ENCODE measurements at regions not wholly inside any gene's neighbourhood (a gene's known extent, or its start where the extent isn't known, plus 50 kb on each side); places are given as distances from the start of the nearest gene placed in this dataset.
"Not testable (repeated sequence)": the region's sequence is repeated elsewhere in the genome, so short reads cannot be mapped to it uniquely, and the experiment has no call there.

DNA sequence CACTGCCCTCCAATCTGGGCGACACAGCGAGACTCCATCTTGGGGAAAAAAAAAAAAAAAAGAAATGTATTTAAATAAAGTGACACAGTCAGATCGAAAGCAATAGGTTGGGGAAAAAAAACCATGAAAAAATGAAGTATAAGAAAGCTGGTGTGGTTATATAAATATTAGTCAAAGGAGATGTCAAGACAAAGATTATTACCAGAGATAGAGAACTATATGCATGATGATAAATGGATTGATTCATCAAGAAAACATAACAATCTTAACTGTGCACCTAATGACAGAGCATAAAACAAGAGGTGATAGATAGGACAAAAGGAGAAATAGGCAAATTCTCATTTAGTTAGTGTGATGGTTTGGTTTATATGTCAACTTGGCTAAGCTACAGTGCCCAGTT lies 146.9 kb upstream of the AHI1 start:
- no peak for DNase-seq (ENCODE audit: low read depth in 4 of 4, low spot score in 2 of 4)

DNA sequence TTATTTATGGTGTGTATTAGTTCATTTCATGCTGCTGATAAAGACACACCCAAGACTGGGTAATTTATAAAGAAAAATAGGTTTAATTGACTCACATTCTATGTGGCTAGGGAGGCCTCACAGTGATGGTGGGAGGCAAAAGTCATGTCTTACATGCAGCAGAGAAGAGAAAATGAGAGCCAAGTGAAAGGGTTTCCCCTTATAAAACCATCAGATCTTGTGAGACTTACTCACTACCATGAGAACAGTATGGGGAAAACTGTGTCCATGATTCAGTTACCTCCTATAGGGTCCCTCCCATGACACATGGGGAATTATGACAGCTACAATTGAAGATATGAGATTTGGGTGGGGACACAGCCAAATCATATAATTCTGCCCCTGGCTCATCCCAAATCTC lies 150.0 kb upstream of the AHI1 start:
- DNase-seq (ENCODE audit: low read depth in 4 of 4, low spot score in 2 of 4): no peak

DNA sequence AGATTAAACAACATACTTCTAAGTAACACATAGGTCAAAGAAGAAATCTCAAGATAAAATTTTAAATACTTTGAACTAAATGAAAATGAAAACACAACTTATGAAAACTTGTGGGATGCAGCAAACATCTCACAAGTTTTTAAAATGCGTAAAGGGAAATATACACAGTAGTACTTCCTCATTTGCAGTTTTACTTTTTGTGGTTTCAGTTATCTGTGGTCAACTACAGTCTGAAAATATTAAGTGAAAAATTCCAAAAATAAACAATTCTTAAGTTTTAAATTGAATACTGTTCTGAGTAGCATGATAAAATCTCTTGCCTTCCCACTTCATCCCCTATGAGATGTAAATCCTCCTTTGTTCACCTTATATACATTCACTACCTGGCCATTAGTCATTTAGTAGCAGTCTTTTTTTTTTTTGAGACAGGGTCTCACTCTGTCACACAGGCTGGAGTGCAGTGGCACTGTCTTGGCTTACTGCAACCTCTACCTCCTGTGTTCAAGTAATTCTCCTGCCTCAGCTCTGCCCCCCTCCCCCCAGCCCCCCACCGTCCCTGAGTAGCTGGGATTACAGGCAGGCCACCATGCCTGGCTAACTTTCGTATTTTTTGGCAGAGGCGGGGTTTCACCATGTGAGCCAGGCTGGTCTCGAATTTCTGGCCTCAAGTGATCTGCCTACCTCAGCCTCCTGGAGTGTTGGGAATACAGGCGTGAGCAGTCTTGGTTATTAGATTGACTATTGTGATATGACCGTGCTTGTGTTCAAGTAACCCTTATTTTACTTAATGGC lies 154.6 kb upstream of the AHI1 start:
- no peak for DNase-seq (ENCODE audit: low read depth in 4 of 4, low spot score in 2 of 4)

DNA sequence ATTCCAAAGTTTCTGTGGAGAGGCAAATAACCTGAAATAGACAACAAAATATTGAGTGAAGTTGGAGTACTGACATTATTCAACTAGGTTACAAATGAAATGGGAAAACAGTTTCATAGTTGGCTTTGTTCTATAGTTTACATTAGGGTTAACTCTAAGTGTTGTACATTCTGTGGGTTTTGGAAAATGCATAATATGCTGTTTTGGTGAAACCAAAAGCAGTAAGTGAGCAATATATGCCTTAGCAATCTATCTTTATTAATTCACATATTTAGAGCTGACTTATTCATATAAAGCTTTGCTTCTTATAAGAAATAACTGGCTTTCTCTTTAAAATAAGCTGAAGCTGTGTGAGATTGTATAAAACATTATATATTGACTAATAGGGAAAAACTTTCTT lies 157.5 kb upstream of the AHI1 start:
- no peak for DNase-seq (ENCODE audit: low read depth in 4 of 4, low spot score in 2 of 4)

DNA sequence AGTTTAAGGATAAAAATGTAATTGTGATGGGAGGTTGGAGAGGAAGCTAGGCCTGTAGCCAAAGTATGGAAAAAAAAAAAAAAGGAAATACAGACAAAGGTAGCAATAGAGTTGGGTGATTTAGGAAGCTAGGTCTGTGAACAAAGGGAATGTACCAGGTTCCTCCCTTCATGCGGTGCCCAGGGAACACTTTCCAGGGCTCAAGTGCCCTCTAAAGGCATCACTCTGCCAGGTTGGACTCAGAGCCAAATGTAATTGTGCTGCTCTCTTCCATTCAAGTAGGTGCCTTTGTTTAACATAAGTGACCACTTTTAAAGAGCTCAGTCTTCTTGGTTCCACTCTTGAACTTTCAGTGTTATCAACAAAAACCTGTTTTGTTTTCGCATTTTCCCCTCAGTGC lies 159.7 kb upstream of the AHI1 start:
- DNase-seq (ENCODE audit: low read depth in 4 of 4, low spot score in 2 of 4): no peak

DNA sequence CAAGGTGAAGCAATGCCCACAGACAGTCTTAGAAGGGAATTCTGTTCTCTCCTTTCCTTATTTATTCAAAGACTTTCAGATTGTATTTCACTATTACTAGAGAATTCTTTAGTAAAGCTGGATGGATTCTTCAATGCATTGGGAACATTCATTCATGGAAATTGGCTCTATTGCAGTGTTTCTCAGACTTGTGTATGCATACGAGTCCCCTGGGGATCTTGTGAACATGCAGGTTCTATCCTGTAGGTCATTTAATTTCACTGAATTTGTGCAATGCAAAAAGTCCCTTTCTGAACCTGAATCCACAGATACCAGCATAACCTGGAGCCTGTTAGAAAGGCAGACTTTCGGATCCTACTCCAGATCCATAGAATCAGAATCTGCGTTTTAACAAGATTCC lies 160.9 kb upstream of the AHI1 start:
- no peak for DNase-seq (ENCODE audit: low read depth in 4 of 4, low spot score in 2 of 4)

DNA sequence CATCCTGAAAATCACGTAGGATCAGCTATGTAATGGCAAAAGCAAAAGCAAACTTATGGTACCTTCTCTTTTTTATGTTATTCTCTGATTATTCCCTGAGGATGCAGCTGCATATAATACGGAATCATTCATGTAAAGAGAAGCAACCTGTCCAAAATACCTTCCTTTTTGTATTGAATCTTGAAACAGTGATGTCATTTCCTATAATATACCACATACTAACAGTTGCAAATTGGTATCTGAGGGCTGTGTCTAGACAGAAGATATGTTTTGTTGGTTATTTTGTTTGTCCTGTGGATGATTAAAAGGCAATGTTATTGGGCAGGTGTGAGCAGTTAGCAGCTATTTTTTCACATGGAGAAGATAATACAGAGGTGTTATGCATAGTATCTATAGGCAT lies 161.4 kb upstream of the AHI1 start:
- no peak for DNase-seq (ENCODE audit: low read depth in 4 of 4, low spot score in 2 of 4)

DNA sequence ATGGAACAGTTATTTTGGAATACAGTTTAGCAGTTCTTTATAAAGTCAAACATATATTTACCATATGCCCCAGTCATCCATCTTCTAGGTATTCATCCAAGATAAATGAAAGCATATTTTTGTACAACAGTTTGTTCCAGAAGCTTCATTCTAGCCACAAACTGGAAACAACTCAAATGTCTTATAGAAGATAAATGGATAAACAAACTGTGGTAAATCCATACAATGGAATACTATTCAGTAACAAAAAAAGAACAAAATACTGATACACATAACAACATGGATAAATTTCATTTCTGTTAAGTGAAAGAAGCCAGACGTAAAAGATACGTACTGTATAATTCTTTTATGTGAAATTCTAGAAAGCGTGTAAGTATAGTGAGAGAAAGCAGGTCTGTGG lies 167.0 kb upstream of the AHI1 start:
- no peak for DNase-seq (ENCODE audit: low read depth in 4 of 4, low spot score in 2 of 4)

DNA sequence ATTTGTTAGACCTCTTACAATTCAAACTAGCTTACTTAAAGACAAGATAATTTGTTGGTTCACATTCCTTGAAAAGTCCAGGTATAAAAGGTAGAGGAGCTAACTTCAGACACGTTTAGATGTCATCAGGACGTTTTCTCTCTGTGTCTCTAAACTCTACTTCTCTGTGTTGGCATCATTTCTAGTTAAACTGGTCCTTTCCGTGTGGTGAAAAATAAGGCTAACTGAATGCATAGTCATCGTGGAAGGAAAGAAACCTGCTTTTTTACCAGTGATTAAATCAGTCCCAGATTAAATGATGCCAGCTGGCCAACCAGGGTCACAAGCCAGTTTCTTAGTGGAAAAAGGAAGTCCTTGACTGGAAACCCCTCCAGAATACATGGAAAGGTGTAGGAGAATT lies 168.4 kb upstream of the AHI1 start:
- DNase-seq (ENCODE audit: low read depth in 4 of 4, low spot score in 2 of 4): no peak

DNA sequence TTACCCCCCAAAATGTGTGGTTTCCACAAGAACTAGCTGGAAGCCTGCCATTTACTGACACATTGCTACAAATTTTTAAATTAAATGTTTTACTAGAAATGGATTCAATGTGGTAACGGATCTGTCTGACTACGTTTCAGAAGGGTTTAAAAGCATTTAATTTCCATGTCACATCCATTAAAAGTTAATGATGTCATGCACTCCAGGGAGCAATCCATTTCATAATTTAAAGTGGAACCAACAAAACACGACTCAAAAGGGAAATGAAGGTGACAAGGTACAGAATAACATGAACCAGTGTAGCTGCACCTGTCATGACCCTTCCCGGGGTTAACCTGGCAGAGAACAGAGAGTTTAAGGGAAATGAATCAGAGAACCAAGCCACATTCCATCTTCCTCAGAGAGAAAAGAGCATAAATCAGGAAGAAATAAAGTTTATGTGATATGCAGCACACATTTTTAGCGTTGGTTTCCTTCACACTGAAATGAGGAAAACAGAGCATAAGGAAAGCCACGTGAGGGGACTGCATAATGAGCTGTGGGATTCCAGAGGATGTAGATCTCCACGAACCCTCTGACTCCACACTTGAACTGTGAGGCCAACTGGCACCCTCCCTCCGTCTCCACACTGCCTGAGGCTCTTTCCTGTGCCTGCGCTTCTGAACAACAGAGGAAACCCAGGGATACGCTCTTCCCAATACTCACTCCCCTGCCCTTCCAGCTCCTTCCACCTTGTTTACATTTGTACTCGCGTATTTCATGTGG lies 170.3 kb upstream of the AHI1 start:
- DNase-seq (ENCODE audit: low read depth in 4 of 4, low spot score in 2 of 4): no peak

DNA sequence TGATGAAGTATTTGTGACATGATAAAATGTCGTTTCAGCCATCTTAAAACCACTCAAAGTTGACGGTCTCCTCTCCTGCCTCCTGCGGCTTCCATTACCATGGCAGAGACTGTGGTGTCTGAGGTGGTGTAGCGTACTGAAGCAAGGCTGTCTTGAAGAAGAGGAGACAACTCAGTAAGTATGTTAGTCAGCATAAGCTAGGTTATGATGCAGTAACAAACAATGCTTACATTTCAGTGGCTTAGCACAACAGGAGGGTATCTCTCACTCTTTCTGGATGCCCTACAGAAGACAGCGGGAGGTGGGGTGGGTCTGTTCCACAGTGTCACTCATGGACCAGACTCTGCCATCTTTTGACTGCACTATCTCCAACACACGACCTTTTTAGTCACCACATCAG lies 174.7 kb upstream of the AHI1 start:
- no peak for DNase-seq (ENCODE audit: low read depth in 4 of 4, low spot score in 2 of 4)

DNA sequence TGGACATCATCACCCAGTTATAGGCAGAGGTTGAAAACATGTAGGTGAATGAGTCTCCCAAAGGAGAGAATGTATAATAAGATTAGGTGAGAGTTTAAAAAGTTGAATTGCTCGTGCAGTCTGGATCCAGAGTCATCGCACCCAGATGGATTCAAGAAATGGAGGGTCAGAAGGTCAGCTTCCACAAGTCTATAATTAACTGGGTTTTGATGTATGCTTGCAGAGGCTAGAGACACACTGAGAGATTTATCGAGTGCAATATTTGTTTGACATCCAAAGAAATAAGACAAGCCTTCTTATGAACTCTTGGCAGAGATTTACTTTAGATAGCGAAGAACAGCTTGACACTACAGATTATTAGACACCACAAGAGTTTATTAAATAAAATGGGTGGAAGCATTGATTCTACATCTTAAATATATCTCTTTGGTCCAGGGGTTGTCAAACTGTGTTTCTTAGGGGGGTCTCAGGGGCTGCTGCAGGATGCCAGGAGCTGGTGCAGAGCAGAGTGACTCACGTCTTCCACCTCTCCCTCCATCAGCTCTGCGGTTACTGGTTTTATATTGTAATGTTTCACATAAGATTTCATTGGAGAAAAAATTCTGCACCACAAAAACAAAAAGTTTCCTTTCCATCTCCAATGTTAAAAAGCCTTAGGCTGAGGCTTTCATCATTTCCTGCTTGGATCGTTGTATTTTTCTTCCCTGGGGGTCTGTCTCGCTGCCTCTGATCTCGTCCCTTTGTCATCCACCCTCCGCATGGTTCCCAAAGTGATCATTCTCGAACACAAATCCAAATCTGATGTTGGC lies 176.2 kb upstream of the AHI1 start:
- DNase-seq (ENCODE audit: low read depth in 4 of 4, low spot score in 2 of 4): no peak

DNA sequence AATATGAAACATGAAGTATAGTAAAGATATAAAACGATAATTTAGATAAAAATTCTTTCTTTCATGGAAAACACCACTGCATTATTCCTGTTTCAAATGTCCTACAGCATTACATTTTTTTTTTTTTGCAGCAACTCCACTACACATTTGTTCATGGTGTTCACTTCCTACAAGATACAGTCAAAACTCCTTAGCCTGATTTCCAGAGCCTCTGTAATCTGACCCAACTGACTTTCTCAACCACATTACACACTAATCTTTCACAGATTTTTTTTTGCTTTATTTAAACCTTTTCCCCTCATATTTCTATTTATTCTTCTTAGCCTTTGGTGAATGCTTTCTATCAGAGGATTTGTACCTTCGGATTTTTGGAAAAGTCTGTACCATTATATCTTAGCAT lies 176.5 kb upstream of the PDE7B start:
- DNase-seq (ENCODE audit: low read depth in 4 of 4, low spot score in 2 of 4): no peak

DNA sequence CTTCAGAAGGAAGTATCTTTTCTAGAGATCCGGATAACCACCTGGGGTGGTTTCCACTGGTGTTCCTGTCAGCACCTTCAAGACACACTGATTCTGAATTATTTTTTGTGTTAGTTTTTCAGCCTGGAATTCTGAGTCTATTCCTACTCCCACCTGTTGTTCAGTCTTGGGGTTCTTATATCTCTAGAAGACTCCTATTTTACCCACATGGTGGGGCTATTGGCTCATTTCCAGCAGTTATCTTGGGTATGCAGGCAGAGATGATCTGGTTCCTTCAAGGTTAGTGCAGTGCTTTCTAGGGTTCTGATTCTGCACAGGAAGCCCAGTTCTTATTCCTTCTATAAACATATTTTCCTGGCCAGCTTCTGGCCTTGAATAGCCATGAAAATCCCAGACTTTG lies 175.6 kb upstream of the PDE7B start:
- peak in 2 of 4 donors; percentile 34 to 56 for DNase-seq (ENCODE audit: low read depth in 4 of 4, low spot score in 2 of 4)

DNA sequence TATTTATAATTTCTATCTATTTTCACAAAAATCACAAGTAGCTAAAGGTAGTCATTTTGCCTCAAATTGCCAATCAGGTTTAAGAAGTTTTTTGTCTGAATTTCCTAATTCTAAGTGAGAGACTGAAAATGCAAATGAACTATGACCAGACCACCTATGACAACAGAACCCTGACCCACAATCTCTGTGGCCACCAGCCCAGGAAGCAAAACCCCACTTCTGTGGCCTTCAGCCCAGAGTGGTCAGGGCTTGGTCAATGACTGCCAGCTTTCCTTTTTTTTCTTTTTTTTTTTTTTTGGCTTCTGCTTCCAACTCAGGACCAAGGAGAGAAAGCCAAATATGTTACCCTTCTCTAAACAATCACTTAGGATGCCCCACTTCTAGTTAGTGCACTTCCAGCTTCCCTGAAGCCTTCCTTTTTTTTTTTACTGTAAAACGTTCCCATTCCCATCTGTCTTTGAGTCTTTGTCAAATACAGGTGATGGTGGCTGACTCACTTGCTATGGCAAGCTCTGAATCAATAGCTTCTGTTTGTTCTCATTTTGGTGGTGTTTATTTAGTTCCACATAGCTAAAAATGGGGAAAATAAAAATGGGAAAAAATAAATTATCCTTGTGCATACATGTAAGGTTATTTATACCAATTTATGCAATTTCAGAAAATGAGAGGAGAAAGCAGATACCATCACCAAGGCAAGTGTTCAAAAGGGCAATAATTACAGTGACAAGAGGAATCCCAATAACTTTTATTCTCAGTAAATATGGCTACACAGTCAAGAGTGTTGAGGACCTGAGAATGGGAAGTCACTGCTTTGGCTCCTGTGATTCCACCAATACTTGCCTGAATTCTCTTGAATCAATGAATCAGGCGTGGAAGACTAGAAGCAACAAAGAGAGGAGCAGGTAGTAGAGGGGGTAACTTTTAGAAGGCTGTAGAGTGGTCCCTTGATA lies 170.3 kb upstream of the PDE7B start:
- no peak for DNase-seq (ENCODE audit: low read depth in 4 of 4, low spot score in 2 of 4)

DNA sequence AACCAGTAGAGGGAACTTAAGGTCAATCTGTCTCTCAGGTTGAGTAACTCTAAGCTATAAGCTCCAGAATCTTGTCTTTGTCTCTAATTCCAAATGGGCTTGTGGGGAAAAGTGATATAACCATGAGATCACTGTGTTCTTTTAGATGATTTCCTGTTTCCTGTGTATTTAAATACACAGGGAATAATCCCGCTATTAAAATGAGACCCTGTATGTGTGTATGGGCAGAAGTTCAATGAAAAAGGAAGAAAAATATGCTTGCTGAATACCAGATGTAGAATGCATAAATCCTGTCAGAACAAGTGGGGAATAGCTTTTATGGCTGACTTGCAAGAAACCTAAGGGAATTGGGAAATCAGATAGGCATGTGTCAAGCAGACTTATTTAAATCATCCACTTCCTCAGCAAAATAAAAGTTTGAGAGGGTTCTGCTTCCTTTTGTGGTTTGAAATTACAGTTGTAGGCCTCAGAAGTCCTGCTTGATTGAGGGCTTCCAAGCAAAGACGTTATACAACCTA lies 164.7 kb upstream of the PDE7B start:
- DNase-seq (ENCODE audit: low read depth in 4 of 4, low spot score in 2 of 4): peak in 2 of 4 donors; percentile 23 to 49

DNA sequence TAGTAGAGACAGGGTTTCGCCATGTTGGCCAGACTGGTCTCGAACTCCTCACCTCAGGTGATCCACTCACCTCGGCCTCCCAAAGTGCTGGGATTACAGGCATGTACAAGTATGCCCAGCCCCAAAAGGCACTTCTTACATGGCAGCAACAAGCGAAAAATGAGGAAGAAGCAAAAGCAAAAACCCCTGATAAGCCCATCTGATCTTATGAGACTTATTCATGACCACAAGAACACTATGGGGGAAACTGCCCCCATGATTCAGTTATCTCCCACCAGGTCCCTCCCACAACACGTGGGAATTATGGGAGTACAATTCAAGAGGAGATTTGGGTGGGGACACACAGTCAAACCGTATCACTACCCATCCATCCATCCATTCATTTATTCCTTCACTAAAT lies 163.0 kb upstream of the PDE7B start:
- not testable (repeated sequence) for DNase-seq (ENCODE audit: low read depth in 4 of 4, low spot score in 2 of 4)

DNA sequence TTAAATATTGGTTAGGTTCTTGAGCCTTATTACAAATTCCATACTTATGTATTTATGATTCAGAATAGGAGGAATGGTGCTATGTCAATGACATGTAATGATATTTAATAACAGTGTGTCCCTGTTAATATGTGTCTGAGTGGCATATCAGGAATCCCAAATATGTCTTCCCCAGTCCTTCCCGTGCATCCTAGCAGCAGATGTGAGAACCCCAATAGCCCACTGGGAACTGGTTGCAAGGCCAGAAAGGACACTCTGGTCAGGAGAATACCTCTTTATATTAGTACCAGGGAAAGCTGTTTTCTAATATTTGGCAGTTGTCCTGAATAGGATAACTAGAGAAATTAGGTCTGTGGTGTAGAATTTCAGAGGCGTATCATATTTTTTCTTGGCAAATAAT lies 159.1 kb upstream of the PDE7B start:
- DNase-seq (ENCODE audit: low read depth in 4 of 4, low spot score in 2 of 4): no peak

DNA sequence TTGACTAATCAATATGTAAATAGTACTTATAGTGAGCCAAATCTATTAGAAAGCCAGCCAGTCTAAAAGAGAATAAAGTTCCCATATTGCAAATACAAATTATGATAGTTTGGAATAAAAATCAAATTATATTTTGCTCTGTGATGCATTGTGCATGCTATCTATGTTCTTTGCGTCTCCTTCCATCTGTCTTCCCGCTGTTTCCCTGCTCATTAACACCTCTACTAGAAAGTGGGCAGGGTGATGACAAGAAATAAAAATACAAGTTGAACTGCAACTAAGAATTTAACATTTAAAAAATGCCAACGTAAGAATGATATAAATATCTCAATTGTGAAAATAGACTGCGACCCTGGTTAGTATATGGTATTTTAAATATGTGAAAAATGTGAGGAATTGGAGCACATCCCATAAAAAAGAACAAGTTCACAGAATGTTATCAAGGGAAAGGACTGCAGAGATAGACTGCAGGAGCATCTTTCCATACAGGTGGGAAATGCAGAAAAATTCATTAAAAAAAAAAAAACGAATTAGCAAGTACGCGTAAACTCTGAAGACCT lies 157.6 kb upstream of the PDE7B start:
- no peak for DNase-seq (ENCODE audit: low read depth in 4 of 4, low spot score in 2 of 4)

DNA sequence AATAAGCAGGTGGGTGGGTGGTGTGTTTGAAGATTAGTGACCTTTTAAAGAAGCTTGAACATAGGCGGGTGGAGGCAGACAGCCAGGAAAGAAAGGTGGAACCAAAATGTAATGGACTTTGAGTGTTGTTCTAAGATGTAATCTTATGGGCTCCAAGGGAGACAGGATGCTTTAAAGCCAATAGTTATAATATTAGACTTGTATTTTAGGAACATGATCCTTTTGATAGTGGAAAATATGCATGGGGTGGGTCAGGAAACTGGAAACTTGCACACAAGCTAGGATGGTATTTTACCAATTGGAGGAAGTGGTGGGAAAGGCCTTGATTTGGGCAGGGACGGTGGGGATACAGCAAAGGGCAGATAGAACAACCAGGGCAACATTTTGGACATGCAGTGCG lies 151.8 kb upstream of the PDE7B start:
- DNase-seq (ENCODE audit: low read depth in 4 of 4, low spot score in 2 of 4): no peak
